AG04450 (cell line): ENCODE measurements at regions not wholly inside any gene's neighbourhood (a gene's known extent, or its start where the extent isn't known, plus 50 kb on each side); places are given as distances from the start of the nearest gene placed in this dataset.

ENCODE experiments used
- CTCF ChIA-PET: fragments of 300-600, 350-600 bp; formaldehyde crosslinking; extraction: SDS; loops from one replicate; lab custom pipeline; 2022; ENCODE audit warnings: antibody characterized with exemption, inconsistent platforms; lab: Charles Lee
- POLR2A ChIA-PET: fragments of 350-600 bp; formaldehyde crosslinking; extraction: SDS; loops from one replicate; lab custom pipeline; 2021; ENCODE audit warnings: antibody characterized with exemption, inconsistent platforms; lab: Yijun Ruan, JAX
- DNase-seq: peaks from one replicate; pipeline ENCODE4 v3.0.0-alpha.2; 2011; ENCODE audit warnings: low read depth, low spot score
- H3K27ac ChIP-seq: one replicate; pipeline ENCODE4 v1.5.1; 2012; ENCODE audit warnings: low read depth, low read length, control low read depth
- H3K27me3 ChIP-seq: one replicate; pipeline ENCODE4 v1.6.0; 2012; ENCODE audit warnings: low read length; ENCODE audit not compliant: control insufficient read depth, insufficient read depth
- H3K4me3 ChIP-seq: 2 replicates; pipeline ENCODE4 v1.5.1; 2011; ENCODE audit warnings: mild to moderate bottlenecking, low read depth, low read length, control low read depth
- H3K9me3 ChIP-seq: 2 replicates; pipeline ENCODE4 v1.5.1; 2012; ENCODE audit warnings: low read length; ENCODE audit not compliant: control insufficient read depth, insufficient read depth
- TF ChIP-seq, protein P1 (sequence below): IDR thresholded peaks from 2 replicates; pipeline ENCODE4 v1.5.1; 2011; ENCODE audit warnings: low read depth, low read length, control low read depth, inconsistent platforms

DNA sequence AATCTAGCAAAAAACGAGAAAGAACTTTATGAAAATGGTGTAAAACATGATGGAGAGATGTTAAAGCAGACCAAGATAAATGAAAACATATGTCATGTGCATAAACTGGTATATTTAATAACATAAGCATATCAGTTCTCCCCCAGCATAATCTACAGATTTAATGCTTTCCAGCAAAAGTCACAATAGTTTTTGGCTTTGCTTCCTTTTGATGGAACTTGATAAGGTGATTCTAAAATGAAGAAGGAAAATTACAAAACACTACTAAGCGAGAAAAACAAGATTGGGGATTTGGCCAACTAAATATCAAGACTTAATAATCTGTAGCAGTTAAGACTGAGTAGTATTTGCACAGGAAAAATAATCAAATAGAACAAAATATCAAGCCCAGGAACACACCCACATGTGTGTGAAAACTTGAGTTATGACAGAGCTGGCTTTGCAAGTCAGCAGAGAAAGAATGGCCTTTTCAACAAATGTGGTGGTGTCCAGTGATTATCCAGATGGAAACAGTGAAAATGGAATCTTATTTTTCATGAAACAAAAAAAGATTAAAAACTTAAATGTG, 83.7 kb upstream of the L3MBTL4 start:
- ChIA-PET CTCF (no interaction called here), POLR2A (no interaction called here)
- H3K9me3 ChIP-seq, result no peaks in the 10 kb centered on the region
- H3K27me3 ChIP-seq, result no peaks in the 10 kb centered on the region
- no peak overlapping the region for H3K4me3 ChIP-seq
- H3K27ac ChIP-seq, result no peak overlapping the region
- DNase-seq, result no peak
- TF ChIP-seq, protein P1, sequence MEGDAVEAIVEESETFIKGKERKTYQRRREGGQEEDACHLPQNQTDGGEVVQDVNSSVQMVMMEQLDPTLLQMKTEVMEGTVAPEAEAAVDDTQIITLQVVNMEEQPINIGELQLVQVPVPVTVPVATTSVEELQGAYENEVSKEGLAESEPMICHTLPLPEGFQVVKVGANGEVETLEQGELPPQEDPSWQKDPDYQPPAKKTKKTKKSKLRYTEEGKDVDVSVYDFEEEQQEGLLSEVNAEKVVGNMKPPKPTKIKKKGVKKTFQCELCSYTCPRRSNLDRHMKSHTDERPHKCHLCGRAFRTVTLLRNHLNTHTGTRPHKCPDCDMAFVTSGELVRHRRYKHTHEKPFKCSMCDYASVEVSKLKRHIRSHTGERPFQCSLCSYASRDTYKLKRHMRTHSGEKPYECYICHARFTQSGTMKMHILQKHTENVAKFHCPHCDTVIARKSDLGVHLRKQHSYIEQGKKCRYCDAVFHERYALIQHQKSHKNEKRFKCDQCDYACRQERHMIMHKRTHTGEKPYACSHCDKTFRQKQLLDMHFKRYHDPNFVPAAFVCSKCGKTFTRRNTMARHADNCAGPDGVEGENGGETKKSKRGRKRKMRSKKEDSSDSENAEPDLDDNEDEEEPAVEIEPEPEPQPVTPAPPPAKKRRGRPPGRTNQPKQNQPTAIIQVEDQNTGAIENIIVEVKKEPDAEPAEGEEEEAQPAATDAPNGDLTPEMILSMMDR, result no peak

GRCh38 chr18:6504605-6505497, 90.1 kb upstream of the L3MBTL4 start:
- Histone ChIP-seq H3K9me3 (no peaks in the 10 kb centered on the region), H3K27me3 (no peaks in the 10 kb centered on the region), H3K4me3 (no peak overlapping the region), H3K27ac (no peak overlapping the region)
- POLR2A ChIA-PET, result no interaction called here
- TF ChIP-seq, protein P1, result no peak
- DNase-seq, result no peak
- CTCF ChIA-PET, result no interaction called here

DNA sequence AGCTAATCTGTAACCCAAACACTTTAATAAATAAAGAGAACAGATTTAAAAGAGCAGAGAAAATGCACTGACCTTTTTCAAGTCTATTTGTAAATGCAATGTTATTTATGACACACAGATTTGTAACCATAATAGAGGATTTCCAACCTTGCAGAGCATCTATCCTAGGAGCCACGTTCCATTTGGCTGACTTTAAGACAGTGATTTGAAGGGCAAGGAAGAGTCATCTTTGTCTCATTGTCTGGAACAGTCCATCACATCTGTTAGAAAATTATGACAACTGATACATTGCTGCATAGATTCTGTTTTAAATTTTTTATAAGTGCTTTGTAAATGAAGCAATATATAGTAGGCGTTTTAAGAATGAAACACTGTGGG, 90.8 kb upstream of the L3MBTL4 start:
- H3K4me3 ChIP-seq, result no peak overlapping the region
- POLR2A ChIA-PET, result no interaction called here
- no peak for DNase-seq
- no peaks in the 10 kb centered on the region for H3K9me3 ChIP-seq
- no peak overlapping the region for H3K27ac ChIP-seq
- TF ChIP-seq, protein P1, result no peak
- CTCF ChIA-PET, result no interaction called here
- no peaks in the 10 kb centered on the region for H3K27me3 ChIP-seq

- no peak for DNase-seq
- H3K4me3 ChIP-seq, result no peak overlapping the region
- TF ChIP-seq, protein P1, result no peak
- H3K27ac ChIP-seq, result no peak overlapping the region
- POLR2A ChIA-PET, result no interaction called here
- no peaks in the 10 kb centered on the region for H3K27me3 ChIP-seq
- CTCF ChIA-PET, result no interaction called here
- no peaks in the 10 kb centered on the region for H3K9me3 ChIP-seq
These were observed 94.7 kb upstream of the L3MBTL4 start for GRCh38 chr18:6509417-6509816.

DNA sequence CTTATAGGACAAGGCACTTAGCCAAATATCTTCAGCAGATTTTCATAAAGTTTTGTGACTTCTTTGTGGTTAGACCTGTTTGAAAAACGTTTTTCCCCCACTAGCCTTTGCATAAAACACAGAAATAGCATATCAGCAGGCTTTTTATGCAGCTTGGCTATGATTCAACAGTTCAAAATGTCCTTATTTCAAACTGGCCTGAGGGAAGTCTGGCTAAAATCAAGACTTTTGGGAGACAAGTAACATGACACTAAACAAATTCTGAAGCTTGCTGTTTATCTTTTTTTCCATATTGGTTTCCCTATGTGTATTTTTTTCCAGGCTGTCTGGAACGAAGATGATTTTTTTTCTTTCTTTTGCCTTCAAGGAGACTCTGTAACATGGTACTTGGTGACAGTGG, 95.1 kb upstream of the L3MBTL4 start:
- DNase-seq, result no peak
- CTCF ChIA-PET, result no interaction called here
- H3K4me3 ChIP-seq, result no peak overlapping the region
- H3K9me3 ChIP-seq, result no peaks in the 10 kb centered on the region
- TF ChIP-seq, protein P1, result no peak
- no peak overlapping the region for H3K27ac ChIP-seq
- no peaks in the 10 kb centered on the region for H3K27me3 ChIP-seq
- POLR2A ChIA-PET, result no interaction called here
